SK-N-SH (cell line): ENCODE measurements at regions not wholly inside any gene's neighbourhood (a gene's known extent, or its start where the extent isn't known, plus 50 kb on each side); places are given as distances from the start of the nearest gene placed in this dataset.

Experiments used
- CTCF ChIA-PET: fragments of 300-600, 350-600 bp; formaldehyde crosslinking; extraction: SDS; loops from one replicate; lab custom pipeline; 2021; lab: Yijun Ruan, JAX
- POLR2A ChIA-PET: fragments of 350-600 bp; sonication (Branson Sonifier 250); formaldehyde crosslinking; extraction: SDS; loops from one replicate; lab custom pipeline; 2020; ENCODE audit warnings: antibody characterized with exemption, inconsistent platforms; lab: Yijun Ruan, JAX
- DNase-seq: peaks from one replicate; pipeline ENCODE4 v3.0.0; 2012
- H2AFZ ChIP-seq: fragments of 200-600 bp; sonication (generic); 2 replicates; pipeline ENCODE4 v1.8.1; 2016; ENCODE audit warnings: antibody characterized with exemption, mild to moderate bottlenecking, low read depth
- H3F3A ChIP-seq: fragments of 200-600 bp; sonication (generic); replicated peaks from 2 replicates; pipeline ENCODE3; 2016; ENCODE audit warnings: antibody characterized with exemption, mild to moderate bottlenecking; ENCODE audit not compliant: insufficient read depth
- H3K27ac ChIP-seq, 2 experiments: fragments of 200-500 bp in 1 of 2; fragments of 200-600 bp in 1 of 2; sonication (Bioruptor generic) in 1 of 2; sonication (generic), shearing (Covaris generic) in 1 of 2; 2 replicates each; pipeline versions ENCODE4 v1.5.1 to v1.6.1; 2014 to 2016; ENCODE audit warnings: low read depth in 2 of 2, inconsistent platforms in 1 of 2, low read length in 1 of 2, mild to moderate bottlenecking in 1 of 2, mixed read lengths in 1 of 2
- H3K27me3 ChIP-seq: fragments of 200-600 bp; sonication (generic), shearing (Covaris generic); 2 replicates; pipeline ENCODE4 v1.6.1; 2016; ENCODE audit warnings: mixed run types; ENCODE audit not compliant: insufficient read depth
- H3K36me3 ChIP-seq, 2 experiments: fragments of 200-500 bp in 1 of 2; fragments of 200-600 bp in 1 of 2; sonication (Bioruptor generic) in 1 of 2; sonication (generic) in 1 of 2; replicated peaks in 1 of 2; 2 replicates each; pipeline versions ENCODE3 to v1.5.1; 2014 to 2016; ENCODE audit warnings: low read length in 1 of 2, mild to moderate bottlenecking in 1 of 2; ENCODE audit not compliant: insufficient read depth in 2 of 2, control insufficient read depth in 1 of 2
- H3K4me1 ChIP-seq, 2 experiments: fragments of 200-500 bp in 1 of 2; fragments of 200-600 bp in 1 of 2; sonication (Bioruptor generic) in 1 of 2; sonication (generic), shearing (Covaris generic) in 1 of 2; 2 replicates each; pipeline versions ENCODE4 v1.5.1 to v1.6.1; 2014 to 2016; ENCODE audit warnings: low read depth in 1 of 2, low read length in 1 of 2, mixed run types in 1 of 2; ENCODE audit not compliant: insufficient read depth in 2 of 2, control insufficient read depth in 1 of 2
- H3K4me2 ChIP-seq: fragments of 200-600 bp; sonication (generic), shearing (Covaris generic); 2 replicates; pipeline ENCODE4 v1.6.1; 2017; ENCODE audit warnings: mixed run types
- H3K4me3 ChIP-seq, 2 experiments: fragments of 200-500 bp in 1 of 2; fragments of 200-600 bp in 1 of 2; sonication (Bioruptor generic) in 1 of 2; sonication (generic), shearing (Covaris generic) in 1 of 2; 2 replicates each; pipeline versions ENCODE4 v1.5.1 to v1.8.1; 2014 to 2016; ENCODE audit warnings: low read depth in 2 of 2, inconsistent platforms in 1 of 2, low read length in 1 of 2, mild to moderate bottlenecking in 1 of 2, mixed read lengths in 1 of 2, moderate library complexity in 1 of 2
- H3K79me2 ChIP-seq: fragments of 200-600 bp; sonication (generic); 2 replicates; pipeline ENCODE4 v1.8.1; 2017; ENCODE audit warnings: mild to moderate bottlenecking; ENCODE audit not compliant: insufficient read depth
- H3K9ac ChIP-seq: fragments of 200-600 bp; sonication (generic); 2 replicates; pipeline ENCODE4 v1.6.1; 2017; ENCODE audit warnings: mixed run types
- H3K9me2 ChIP-seq: fragments of 200-600 bp; sonication (generic); 2 replicates; pipeline ENCODE4 v1.6.1; 2017; ENCODE audit warnings: mixed run types
- H3K9me3 ChIP-seq: fragments of 200-600 bp; sonication (generic); 2 replicates; pipeline ENCODE4 v1.6.1; 2017; ENCODE audit warnings: mixed run types, mild to moderate bottlenecking, moderate library complexity
- H4K20me1 ChIP-seq: fragments of 200-600 bp; sonication (generic); 2 replicates; pipeline ENCODE4 v1.6.1; 2017; ENCODE audit warnings: mild to moderate bottlenecking, mixed run types; ENCODE audit not compliant: insufficient read depth
- EP300 ChIP-seq, 2 experiments: IDR thresholded peaks; 2 replicates each; pipeline versions ENCODE4 v1.4.0 to v1.6.1; 2012; ENCODE audit warnings: borderline replicate concordance in 1 of 2, low read depth in 1 of 2, low read length in 1 of 2
- FOXJ3 ChIP-seq: sonication (generic); formaldehyde crosslinking; IDR thresholded peaks from 2 replicates; pipeline ENCODE4 v1.5.1; 2020; ENCODE audit warnings: mild to moderate bottlenecking, missing genetic modification reagents
- FOXM1 ChIP-seq: IDR thresholded peaks from 2 replicates; pipeline ENCODE4 v1.4.0; 2012; ENCODE audit warnings: low read depth, mild to moderate bottlenecking
- GATA2 ChIP-seq: sonication (generic); formaldehyde crosslinking; IDR thresholded peaks from 2 replicates; pipeline ENCODE4 v1.5.0; 2020; ENCODE audit warnings: mild to moderate bottlenecking, missing genetic modification reagents
- MEF2A ChIP-seq: IDR thresholded peaks from 2 replicates; pipeline ENCODE4 v1.4.0; 2012; ENCODE audit warnings: low read depth, borderline replicate concordance
- MXI1 ChIP-seq: IDR thresholded peaks from 2 replicates; pipeline ENCODE4 v1.6.1; 2012; ENCODE audit warnings: mild to moderate bottlenecking, low read depth, low read length, improper control_type of control experiment
- POLR2AphosphoS5 ChIP-seq: IDR thresholded peaks from 2 replicates; pipeline ENCODE4 v1.6.1; 2012; ENCODE audit warnings: low read depth, low read length
- RAD21 ChIP-seq: IDR thresholded peaks from 2 replicates; pipeline ENCODE4 v1.6.1; 2012; ENCODE audit warnings: mild to moderate bottlenecking, low read length
- RCOR1 ChIP-seq: fragments of 150-350 bp; IDR thresholded peaks from 2 replicates; pipeline ENCODE4 v1.6.1; 2017; ENCODE audit warnings: antibody characterized with exemption, low read length
- TAF1 ChIP-seq: IDR thresholded peaks from 2 replicates; pipeline ENCODE4 v1.6.1; 2012; ENCODE audit warnings: low read depth, mild to moderate bottlenecking, low read length, moderate library complexity, borderline replicate concordance
- TCF12 ChIP-seq: IDR thresholded peaks from 2 replicates; pipeline ENCODE4 v1.4.0; 2012
- TEAD4 ChIP-seq: IDR thresholded peaks from 2 replicates; pipeline ENCODE4 v1.4.0; 2012; ENCODE audit warnings: mild to moderate bottlenecking, borderline replicate concordance; ENCODE audit not compliant: insufficient read depth
- USF1 ChIP-seq: IDR thresholded peaks from 2 replicates; pipeline ENCODE4 v1.4.0; 2012; ENCODE audit warnings: low read depth, borderline replicate concordance
- YY1 ChIP-seq: IDR thresholded peaks from 2 replicates; pipeline ENCODE4 v1.4.0; 2012; ENCODE audit warnings: low read depth, mild to moderate bottlenecking
- ZBTB33 ChIP-seq: IDR thresholded peaks from 2 replicates; pipeline ENCODE4 v1.4.0; 2012; ENCODE audit warnings: low read depth, borderline replicate concordance
- WGBS: methylation state at CpG from one replicate; pipeline ENCODE4 v1.1.6; 2017; ENCODE audit warnings: low lambda C conversion rate; 5-methylcytosine and 5-hydroxymethylcytosine counted together

- Histone ChIP-seq H3K4me3 (no peak overlapping the region), H3K27ac (no peak overlapping the region), H4K20me1 (no peaks in the 10 kb centered on the region), H3K4me1 (no peaks in the 10 kb centered on the region)
- no peak for DNase-seq
- 2% methylated on average over 2 of the region's 2 CpGs for WGBS
- no peak for TF ChIP-seq TCF12
- no peak for TF ChIP-seq ZBTB33
- no peak for TF ChIP-seq RCOR1
- no peak for TF ChIP-seq MXI1
- TF ChIP-seq GATA2 (CRISPR knock-in tag) = no peak
- TF ChIP-seq EP300 (IDR thresholded peaks at IDR 0.05; ENCODE audit: borderline replicate concordance in 1 of 2, low read depth in 1 of 2, low read length in 1 of 2) = no peak
- no peak for TF ChIP-seq RAD21
- TF ChIP-seq TAF1 = no peak
- no peak for TF ChIP-seq USF1
- no peak for TF ChIP-seq FOXJ3 (CRISPR knock-in tag)
- TF ChIP-seq TEAD4 = no peak
- TF ChIP-seq, all 33 proteins: peak for 0
- no peaks in the 10 kb centered on the region for H3K36me3 ChIP-seq
- no peaks in the 10 kb centered on the region for H3F3A ChIP-seq
- no peaks in the 10 kb centered on the region for H3K9me2 ChIP-seq
- H3K9ac ChIP-seq = no peak overlapping the region
- ChIA-PET CTCF (no interaction called here), POLR2A (no interaction called here)
- no peaks in the 10 kb centered on the region for H3K9me3 ChIP-seq
- no peak overlapping the region for H2AFZ ChIP-seq
- no peaks in the 10 kb centered on the region for H3K79me2 ChIP-seq
- H3K4me2 ChIP-seq = no peak overlapping the region
- no peaks in the 10 kb centered on the region for H3K27me3 ChIP-seq
Measured at GRCh38 chr5:13540168-13540750, 404.2 kb downstream of the DNAH5 start.

GRCh38 chr5:13536933-13537332, 407.6 kb downstream of the DNAH5 start:
- ChIA-PET CTCF (no interaction called here), POLR2A (no interaction called here)
- H3K9ac ChIP-seq = no peak overlapping the region
- no peaks in the 10 kb centered on the region for H3K9me3 ChIP-seq
- no peaks in the 10 kb centered on the region for H3F3A ChIP-seq
- no peak overlapping the region for H3K27ac ChIP-seq
- H3K36me3 ChIP-seq = no peaks in the 10 kb centered on the region
- H3K4me2 ChIP-seq = no peak overlapping the region
- H2AFZ ChIP-seq = no peak overlapping the region
- no peak for TF ChIP-seq YY1
- no peak for TF ChIP-seq RAD21
- TF ChIP-seq MEF2A = no peak
- TF ChIP-seq FOXM1 = no peak
- no peak for TF ChIP-seq USF1
- TF ChIP-seq POLR2AphosphoS5 = no peak
- DNase-seq = no peak
- H3K27me3 ChIP-seq = no peaks in the 10 kb centered on the region
- no peaks in the 10 kb centered on the region for H3K79me2 ChIP-seq
- H3K4me1 ChIP-seq = no peaks in the 10 kb centered on the region
- H4K20me1 ChIP-seq = no peaks in the 10 kb centered on the region
- H3K9me2 ChIP-seq = no peaks in the 10 kb centered on the region
- 9% methylated on average over 5 of the region's 5 CpGs for WGBS
- H3K4me3 ChIP-seq = no peak overlapping the region
